ENCODE measurements at regions not wholly inside any gene's neighbourhood (a gene's known extent, or its start where the extent isn't known, plus 50 kb on each side); places are given as distances from the start of the nearest gene placed in this dataset.
A peak's percentile ranks its signal among the peaks of the same experiment; 100 is the strongest.

- Histone ChIP-seq H3K9me3 (ENCODE audit: low read depth) (no peaks in the 10 kb centered on the region), H3K4me1 (ENCODE audit: insufficient read depth) (peaks cover 11% of the 10 kb centered on the region), H2AFZ (no peak overlapping the region), H3K27me3 (no peaks in the 10 kb centered on the region), H3K27ac (no peak overlapping the region), H3K79me2 (no peaks in the 10 kb centered on the region), H3K4me3 (no peak overlapping the region), H3K4me2 (no peak overlapping the region), H4K20me1 (ENCODE audit: insufficient read depth, poor library complexity, severe bottlenecking) (no peaks in the 10 kb centered on the region), H3K36me3 (replicated peaks; ENCODE audit: insufficient read depth, low read depth) (no peaks in the 10 kb centered on the region), H3K9me2 (replicated peaks; ENCODE audit: insufficient read depth) (no peaks in the 10 kb centered on the region)
- TF ChIP-seq EZH2phosphoT487 (IDR thresholded peaks at IDR 0.05; ENCODE audit: low read depth, severe bottlenecking, unreplicated experiment) (no peak), EZH2 (IDR thresholded peaks at IDR 0.05; ENCODE audit: borderline replicate concordance) (no peak)
- TF ChIP-seq, protein P1, sequence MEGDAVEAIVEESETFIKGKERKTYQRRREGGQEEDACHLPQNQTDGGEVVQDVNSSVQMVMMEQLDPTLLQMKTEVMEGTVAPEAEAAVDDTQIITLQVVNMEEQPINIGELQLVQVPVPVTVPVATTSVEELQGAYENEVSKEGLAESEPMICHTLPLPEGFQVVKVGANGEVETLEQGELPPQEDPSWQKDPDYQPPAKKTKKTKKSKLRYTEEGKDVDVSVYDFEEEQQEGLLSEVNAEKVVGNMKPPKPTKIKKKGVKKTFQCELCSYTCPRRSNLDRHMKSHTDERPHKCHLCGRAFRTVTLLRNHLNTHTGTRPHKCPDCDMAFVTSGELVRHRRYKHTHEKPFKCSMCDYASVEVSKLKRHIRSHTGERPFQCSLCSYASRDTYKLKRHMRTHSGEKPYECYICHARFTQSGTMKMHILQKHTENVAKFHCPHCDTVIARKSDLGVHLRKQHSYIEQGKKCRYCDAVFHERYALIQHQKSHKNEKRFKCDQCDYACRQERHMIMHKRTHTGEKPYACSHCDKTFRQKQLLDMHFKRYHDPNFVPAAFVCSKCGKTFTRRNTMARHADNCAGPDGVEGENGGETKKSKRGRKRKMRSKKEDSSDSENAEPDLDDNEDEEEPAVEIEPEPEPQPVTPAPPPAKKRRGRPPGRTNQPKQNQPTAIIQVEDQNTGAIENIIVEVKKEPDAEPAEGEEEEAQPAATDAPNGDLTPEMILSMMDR (IDR thresholded peaks at IDR 0.05; ENCODE audit: poor library complexity), result no peak
- WGBS (ENCODE audit: low lambda C conversion rate, missing lambda C conversion rate), result 95% methylated on average over 5 of the region's 5 CpGs
- DNase-seq (ENCODE audit: low spot score), result no peak
Observed at GRCh38 chr9:16238623-16239138, 631.8 kb downstream of the BNC2 start.

DNA sequence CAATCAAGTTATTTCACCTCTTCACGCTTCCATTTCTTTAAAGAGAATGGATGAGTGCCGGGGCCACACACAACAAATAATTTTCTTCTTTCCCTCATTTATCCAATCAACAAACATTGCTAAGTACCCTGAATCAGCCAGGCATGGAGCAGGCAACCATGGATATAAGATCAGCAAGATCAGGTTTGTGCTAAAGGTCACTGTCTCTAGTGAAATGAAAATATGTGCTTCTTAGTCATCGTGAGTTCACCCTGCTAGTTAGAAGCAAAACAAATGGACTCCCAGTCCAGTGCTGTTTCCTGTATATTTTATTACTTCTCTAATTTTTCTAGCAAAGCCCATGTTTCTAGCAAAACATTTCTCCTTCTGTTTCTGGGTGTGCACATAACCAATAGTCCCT is 629.2 kb downstream of the BNC2 start:
- Histone ChIP-seq H3K9me3 (ENCODE audit: low read depth) (no peaks in the 10 kb centered on the region), H3K4me2 (no peak overlapping the region), H3K79me2 (no peaks in the 10 kb centered on the region), H3K9me2 (replicated peaks; ENCODE audit: insufficient read depth) (no peaks in the 10 kb centered on the region), H2AFZ (no peak overlapping the region), H3K4me3 (no peak overlapping the region), H3K36me3 (replicated peaks; ENCODE audit: insufficient read depth, low read depth) (no peaks in the 10 kb centered on the region), H4K20me1 (ENCODE audit: insufficient read depth, poor library complexity, severe bottlenecking) (no peaks in the 10 kb centered on the region), H3K27ac (peak overlapping the region; percentile 51), H3K4me1 (ENCODE audit: insufficient read depth) (peaks cover 7% of the 10 kb centered on the region), H3K27me3 (no peaks in the 10 kb centered on the region)
- DNase-seq (ENCODE audit: low spot score), result no peak
- 88% methylated on average over 3 of the region's 3 CpGs for WGBS (ENCODE audit: low lambda C conversion rate, missing lambda C conversion rate)
- TF ChIP-seq EZH2phosphoT487 (IDR thresholded peaks at IDR 0.05; ENCODE audit: low read depth, severe bottlenecking, unreplicated experiment) (no peak), EZH2 (IDR thresholded peaks at IDR 0.05; ENCODE audit: borderline replicate concordance) (no peak)
- TF ChIP-seq, protein P1 (IDR thresholded peaks at IDR 0.05; ENCODE audit: poor library complexity), result no peak

DNA sequence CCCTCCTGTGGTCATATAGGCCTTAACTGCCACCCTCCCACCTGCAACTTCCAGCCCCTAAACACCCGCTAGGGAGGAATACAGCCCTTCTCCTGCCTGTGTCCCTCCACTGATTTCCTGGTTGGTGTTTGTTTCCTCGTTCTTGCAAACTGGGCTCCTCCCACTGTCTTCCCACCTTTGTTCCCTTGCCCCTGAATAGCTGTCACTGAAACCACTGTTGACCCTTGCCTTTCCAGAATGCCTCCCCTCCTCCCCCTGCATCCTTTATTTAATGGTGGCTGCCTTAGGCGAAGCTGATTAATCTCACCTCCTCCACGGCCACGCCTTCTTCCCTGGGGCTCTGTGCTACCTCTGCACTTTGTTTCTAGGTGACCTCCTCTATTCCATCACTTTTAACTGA is 626.7 kb downstream of the BNC2 start:
- TF ChIP-seq EZH2phosphoT487 (IDR thresholded peaks at IDR 0.05; ENCODE audit: low read depth, severe bottlenecking, unreplicated experiment), result no peak
- no peak for TF ChIP-seq EZH2 (IDR thresholded peaks at IDR 0.05; ENCODE audit: borderline replicate concordance)
- TF ChIP-seq, protein P1 (IDR thresholded peaks at IDR 0.05; ENCODE audit: poor library complexity), result no peak
- Histone ChIP-seq H3K4me1 (ENCODE audit: insufficient read depth) (peaks cover 5% of the 10 kb centered on the region), H3K27ac (no peak overlapping the region), H3K79me2 (no peaks in the 10 kb centered on the region), H3K4me3 (no peak overlapping the region), H3K27me3 (no peaks in the 10 kb centered on the region), H2AFZ (peak overlapping the region; percentile 24), H4K20me1 (ENCODE audit: insufficient read depth, poor library complexity, severe bottlenecking) (no peaks in the 10 kb centered on the region), H3K9me3 (ENCODE audit: low read depth) (no peaks in the 10 kb centered on the region), H3K9me2 (replicated peaks; ENCODE audit: insufficient read depth) (no peaks in the 10 kb centered on the region), H3K4me2 (no peak overlapping the region), H3K36me3 (replicated peaks; ENCODE audit: insufficient read depth, low read depth) (no peaks in the 10 kb centered on the region)
- DNase-seq (ENCODE audit: low spot score), result peak; percentile 14
- 71% methylated on average over 5 of the region's 5 CpGs for WGBS (ENCODE audit: low lambda C conversion rate, missing lambda C conversion rate)
